ENCODE measurements at regions not wholly inside any gene's neighbourhood (a gene's known extent, or its start where the extent isn't known, plus 50 kb on each side); places are given as distances from the start of the nearest gene placed in this dataset.

- POLR2A ChIA-PET = no interaction called here
- CTCF ChIA-PET (ENCODE audit: low intra/inter-chr PET ratio) = no interaction called here
- Histone ChIP-seq H3K4me1 (replicated peaks in 1 of 2; ENCODE audit: control insufficient read depth in 2 of 2, insufficient read depth in 2 of 2, low read length in 2 of 2) (no peaks in the 10 kb centered on the region), H2AFZ (ENCODE audit: low read depth, low read length) (no peak overlapping the region), H3K36me3 (ENCODE audit: control insufficient read depth, insufficient read depth, low read length) (no peaks in the 10 kb centered on the region), H4K20me1 (replicated peaks; ENCODE audit: control insufficient read depth, insufficient read depth, low read length) (no peaks in the 10 kb centered on the region), H3K27ac (ENCODE audit: extremely low read depth, low read depth, low read length) (no peak overlapping the region), H3K4me2 (ENCODE audit: insufficient read depth, low read length) (no peak overlapping the region), H3K9me3 (replicated peaks; ENCODE audit: control insufficient read depth, insufficient read depth, low read depth, low read length) (no peaks in the 10 kb centered on the region; the same call in 1 of the 2 replicates), H3K4me3 (no peak overlapping the region), H3K27me3 (ENCODE audit: control insufficient read depth in 2 of 2, insufficient read depth in 2 of 2, low read length in 2 of 2) (peaks cover 0 to 7% of the 10 kb centered on the region in 2 experiments; a peak in 1 of 5 replicates), H3K9ac (ENCODE audit: insufficient read depth in 1 of 2, low read depth in 2 of 2, low read length in 2 of 2) (no peak overlapping the region), H3K79me2 (ENCODE audit: control insufficient read depth, insufficient read depth, low read length) (no peaks in the 10 kb centered on the region), H3K9me1 (ENCODE audit: control insufficient read depth, insufficient read depth, low read length) (no peaks in the 10 kb centered on the region)
- TF ChIP-seq NCOA1 (IDR thresholded peaks at IDR 0.05; ENCODE audit: low read depth) (no peak), RNF219 (CRISPR knock-in tag; IDR thresholded peaks at IDR 0.05) (no peak)
- intact Hi-C loops (cut with micrococcal nuclease) (no loop called here), in situ Hi-C loops (cut with MboI) (no loop called here)
- DNase-seq (ENCODE audit: extremely low read depth in 1 of 4, low spot score in 3 of 4) (no peak), ATAC-seq (no peak), FAIRE-seq (no peak)
- no TSS peak for BruUV-seq (replicated peaks)
- 0% methylated on average over 2 of the region's 2 CpGs for WGBS (ENCODE audit: insufficient coverage, low coverage, missing lambda C conversion rate)
Measured at GRCh38 chr12:115813256-115813655, 464.2 kb downstream of the MED13L start.

DNA sequence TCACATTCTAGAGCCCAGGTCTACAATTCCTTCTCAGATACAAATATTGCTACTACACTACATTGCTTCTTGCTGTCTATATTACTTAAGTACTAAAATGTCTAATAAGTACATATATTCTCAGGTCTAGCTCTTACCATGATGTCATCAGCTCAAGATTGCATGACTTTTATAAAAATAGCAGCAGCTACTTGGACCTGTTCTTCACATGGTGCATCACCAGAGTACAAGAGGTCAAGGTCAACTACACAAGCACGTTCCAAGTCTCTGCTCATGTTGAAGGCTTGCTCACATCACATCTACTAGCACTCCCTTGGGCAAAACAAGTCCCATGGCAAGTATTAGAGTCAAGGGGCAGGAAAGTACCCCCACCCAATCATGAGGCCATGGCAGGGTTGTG, 465.6 kb downstream of the MED13L start:
- H3K9me1 ChIP-seq (ENCODE audit: control insufficient read depth, insufficient read depth, low read length) = no peaks in the 10 kb centered on the region
- ATAC-seq (no peak), DNase-seq (ENCODE audit: extremely low read depth in 1 of 4, low spot score in 3 of 4) (no peak), FAIRE-seq (no peak)
- H3K27me3 ChIP-seq (ENCODE audit: control insufficient read depth in 2 of 2, insufficient read depth in 2 of 2, low read length in 2 of 2) = peaks cover 0 to 7% of the 10 kb centered on the region in 2 experiments; a peak in 1 of 5 replicates
- no peak overlapping the region for H3K4me2 ChIP-seq (ENCODE audit: insufficient read depth, low read length)
- intact Hi-C loops (cut with micrococcal nuclease) = no loop called here
- no peak for TF ChIP-seq SRSF9 (IDR thresholded peaks at IDR 0.05; ENCODE audit: borderline replicate concordance, low read depth, low read length)
- no peak for TF ChIP-seq PKNOX1 (IDR thresholded peaks at IDR 0.05)
- no peaks in the 10 kb centered on the region for H4K20me1 ChIP-seq (replicated peaks; ENCODE audit: control insufficient read depth, insufficient read depth, low read length)
- H3K4me3 ChIP-seq = no peak overlapping the region
- H3K9me3 ChIP-seq (replicated peaks; ENCODE audit: control insufficient read depth, insufficient read depth, low read depth, low read length) = no peaks in the 10 kb centered on the region; the same call in 1 of the 2 replicates
- H3K4me1 ChIP-seq (replicated peaks in 1 of 2; ENCODE audit: control insufficient read depth in 2 of 2, insufficient read depth in 2 of 2, low read length in 2 of 2) = no peaks in the 10 kb centered on the region
- H2AFZ ChIP-seq (ENCODE audit: low read depth, low read length) = no peak overlapping the region
- no peak overlapping the region for H3K9ac ChIP-seq (ENCODE audit: insufficient read depth in 1 of 2, low read depth in 2 of 2, low read length in 2 of 2)
- POLR2A ChIA-PET = no interaction called here
- WGBS (ENCODE audit: insufficient coverage, low coverage, missing lambda C conversion rate) = 0% methylated on average over 1 of the region's 1 CpG
- H3K27ac ChIP-seq (ENCODE audit: extremely low read depth, low read depth, low read length) = no peak overlapping the region
- BruUV-seq (replicated peaks) = no TSS peak
- in situ Hi-C loops (cut with MboI) = no loop called here
- H3K36me3 ChIP-seq (ENCODE audit: control insufficient read depth, insufficient read depth, low read length) = no peaks in the 10 kb centered on the region
- CTCF ChIA-PET (ENCODE audit: low intra/inter-chr PET ratio) = no interaction called here
- H3K79me2 ChIP-seq (ENCODE audit: control insufficient read depth, insufficient read depth, low read length) = no peaks in the 10 kb centered on the region

Measured in K562 (cell line).